ENCODE measurements at regions not wholly inside any gene's neighbourhood (a gene's known extent, or its start where the extent isn't known, plus 50 kb on each side); places are given as distances from the start of the nearest gene placed in this dataset.

DNA sequence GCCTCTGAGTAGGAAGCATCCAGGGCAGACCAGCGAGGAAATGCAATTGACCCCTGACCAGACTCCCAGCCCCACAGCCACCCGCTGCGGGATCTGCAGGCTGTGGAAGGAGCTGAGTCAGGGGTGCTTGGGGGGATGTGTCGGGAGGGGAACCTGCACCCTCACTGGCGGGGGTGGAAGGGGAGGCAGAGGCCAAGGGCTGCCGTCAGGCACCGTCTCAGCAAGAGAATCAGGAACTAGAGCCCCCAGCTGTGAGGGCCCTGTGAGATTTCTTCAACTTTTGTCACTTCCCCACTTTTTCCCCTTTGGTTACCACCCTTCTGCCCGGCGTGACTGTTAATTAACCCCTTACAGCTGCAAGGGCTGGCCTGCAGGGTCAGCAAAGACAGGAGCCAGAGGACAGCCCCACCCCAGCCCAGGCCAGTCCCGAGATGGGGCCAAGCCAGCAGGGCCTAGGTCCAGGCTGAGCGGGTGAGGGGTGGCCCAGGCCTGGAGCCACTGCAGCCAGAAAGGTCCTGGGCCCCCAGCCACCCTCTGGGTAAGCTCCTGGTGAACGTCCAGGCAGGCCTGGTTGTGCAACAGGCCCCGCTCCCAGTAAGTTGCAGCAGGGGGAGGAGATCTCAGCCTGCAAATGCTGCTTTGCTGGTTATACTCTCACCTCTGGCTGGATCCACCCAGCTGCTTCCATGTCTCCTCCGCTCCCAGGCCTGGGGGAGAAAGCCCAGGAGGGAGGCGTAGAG is 147.0 kb upstream of the ID2 start:
- TF ChIP-seq, protein P1, sequence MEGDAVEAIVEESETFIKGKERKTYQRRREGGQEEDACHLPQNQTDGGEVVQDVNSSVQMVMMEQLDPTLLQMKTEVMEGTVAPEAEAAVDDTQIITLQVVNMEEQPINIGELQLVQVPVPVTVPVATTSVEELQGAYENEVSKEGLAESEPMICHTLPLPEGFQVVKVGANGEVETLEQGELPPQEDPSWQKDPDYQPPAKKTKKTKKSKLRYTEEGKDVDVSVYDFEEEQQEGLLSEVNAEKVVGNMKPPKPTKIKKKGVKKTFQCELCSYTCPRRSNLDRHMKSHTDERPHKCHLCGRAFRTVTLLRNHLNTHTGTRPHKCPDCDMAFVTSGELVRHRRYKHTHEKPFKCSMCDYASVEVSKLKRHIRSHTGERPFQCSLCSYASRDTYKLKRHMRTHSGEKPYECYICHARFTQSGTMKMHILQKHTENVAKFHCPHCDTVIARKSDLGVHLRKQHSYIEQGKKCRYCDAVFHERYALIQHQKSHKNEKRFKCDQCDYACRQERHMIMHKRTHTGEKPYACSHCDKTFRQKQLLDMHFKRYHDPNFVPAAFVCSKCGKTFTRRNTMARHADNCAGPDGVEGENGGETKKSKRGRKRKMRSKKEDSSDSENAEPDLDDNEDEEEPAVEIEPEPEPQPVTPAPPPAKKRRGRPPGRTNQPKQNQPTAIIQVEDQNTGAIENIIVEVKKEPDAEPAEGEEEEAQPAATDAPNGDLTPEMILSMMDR (conservative IDR thresholded peaks at IDR 0.05; ENCODE audit: low read length): no peak
- TF ChIP-seq EZH2phosphoT487 (IDR thresholded peaks at IDR 0.05; ENCODE audit: borderline replicate concordance): no peak

Measured in Loucy (cell line).